ENCODE measurements at regions not wholly inside any gene's neighbourhood (a gene's known extent, or its start where the extent isn't known, plus 50 kb on each side); places are given as distances from the start of the nearest gene placed in this dataset.

- TF ChIP-seq CTCF (IDR thresholded peaks at IDR 0.05; ENCODE audit: low read length) = no peak
- no peak for TF ChIP-seq EZH2 (IDR thresholded peaks at IDR 0.05; ENCODE audit: borderline replicate concordance, low read length)
These were observed 201.7 kb downstream of the PRELID2 start for GRCh38 chr5:145633474-145633873.

Measured in OCI-LY1 (cell line).